Fibroblast of skin of right biceps (primary cell): ENCODE measurements at regions not wholly inside any gene's neighbourhood (a gene's known extent, or its start where the extent isn't known, plus 50 kb on each side); places are given as distances from the start of the nearest gene placed in this dataset.

Experiments used
- DNase-seq: peaks from one replicate; pipeline ENCODE4 v3.0.0-alpha.2; 2013

DNA sequence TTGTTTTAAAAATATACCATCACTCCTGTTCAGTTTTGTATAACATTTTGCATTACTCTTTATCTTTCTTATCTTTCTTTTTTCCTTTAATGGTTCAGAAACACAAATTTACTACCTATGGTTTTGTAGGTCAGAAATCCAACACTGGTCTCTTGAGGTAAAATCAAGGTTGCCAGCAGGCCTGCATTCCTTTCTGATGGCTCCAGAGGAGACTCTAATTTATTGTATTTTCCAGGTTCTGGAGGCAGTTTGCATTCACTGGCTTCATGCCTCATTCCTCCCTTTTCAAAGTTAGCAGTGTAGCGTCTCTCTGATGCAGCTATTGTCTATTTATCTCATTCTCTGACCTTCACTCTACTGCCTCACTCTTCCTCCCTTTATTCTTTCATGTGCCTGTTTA is 767.4 kb downstream of the SLITRK6 start:
- no peak for DNase-seq

GRCh38 chr13:85028035-85028434 is 771.2 kb downstream of the SLITRK6 start:
- no peak for DNase-seq

DNA sequence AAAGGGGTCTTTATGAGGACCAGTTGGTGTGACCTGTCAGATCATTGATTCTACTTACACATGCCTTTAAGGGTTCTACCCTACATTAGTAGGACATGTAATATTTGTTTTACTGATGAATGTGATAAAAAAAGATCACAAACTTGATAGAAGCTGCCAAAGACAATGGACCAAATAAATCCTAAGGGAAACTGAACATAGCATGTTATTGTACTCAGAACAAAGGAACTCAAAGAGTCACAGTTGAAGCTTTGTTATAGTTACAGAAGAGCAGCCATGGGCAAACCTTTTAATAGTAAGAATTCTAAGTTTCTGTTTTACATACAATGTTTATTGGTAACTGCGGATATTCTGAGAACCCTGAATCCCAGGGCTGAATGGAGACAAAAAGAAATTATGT is 780.1 kb downstream of the SLITRK6 start:
- DNase-seq: no peak

- DNase-seq: no peak
Measured at GRCh38 chr13:85013006-85013405, 786.2 kb downstream of the SLITRK6 start.

- no peak for DNase-seq
Measured at GRCh38 chr13:85009447-85009846, 789.8 kb downstream of the SLITRK6 start.

DNA sequence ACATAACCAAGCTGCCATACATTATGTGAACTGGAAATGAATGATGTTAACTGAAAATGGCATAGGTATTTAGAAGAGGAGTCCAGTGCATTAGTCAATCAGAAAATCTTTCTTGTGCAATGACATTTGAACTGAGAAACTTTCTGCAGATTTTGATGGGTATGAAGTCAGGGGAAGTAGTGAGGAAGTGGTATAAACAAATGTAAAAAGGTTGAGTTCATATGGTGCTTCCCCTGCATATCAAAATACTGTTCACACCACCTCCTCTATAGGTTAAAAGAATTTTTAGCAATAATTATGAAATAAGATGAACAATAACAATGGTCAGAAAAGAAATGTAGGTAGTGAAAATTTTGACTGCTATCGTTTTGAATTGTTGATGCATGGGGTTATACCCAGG is 800.0 kb downstream of the SLITRK6 start:
- no peak for DNase-seq

DNA sequence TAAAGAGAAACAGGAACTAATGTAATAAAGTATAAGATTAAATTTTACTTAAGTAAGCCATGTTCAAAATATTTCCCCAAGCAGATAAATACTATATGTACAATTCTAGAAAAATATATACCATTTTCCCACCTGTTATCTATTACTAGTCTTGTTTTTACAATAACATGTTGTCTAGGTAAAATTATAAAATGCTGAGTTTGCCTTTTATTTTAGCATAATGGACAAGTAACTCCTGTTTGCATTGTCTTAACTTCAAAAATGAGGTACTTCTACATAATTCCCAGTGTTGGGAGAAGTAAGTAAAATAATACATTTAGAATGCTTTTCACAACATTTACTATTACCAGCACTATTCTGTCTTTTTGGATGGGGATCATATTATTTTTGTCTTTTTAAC is 800.5 kb downstream of the SLITRK6 start:
- DNase-seq: no peak

- DNase-seq: no peak
Measured at GRCh38 chr13:84997858-84998257, 801.4 kb downstream of the SLITRK6 start.

DNA sequence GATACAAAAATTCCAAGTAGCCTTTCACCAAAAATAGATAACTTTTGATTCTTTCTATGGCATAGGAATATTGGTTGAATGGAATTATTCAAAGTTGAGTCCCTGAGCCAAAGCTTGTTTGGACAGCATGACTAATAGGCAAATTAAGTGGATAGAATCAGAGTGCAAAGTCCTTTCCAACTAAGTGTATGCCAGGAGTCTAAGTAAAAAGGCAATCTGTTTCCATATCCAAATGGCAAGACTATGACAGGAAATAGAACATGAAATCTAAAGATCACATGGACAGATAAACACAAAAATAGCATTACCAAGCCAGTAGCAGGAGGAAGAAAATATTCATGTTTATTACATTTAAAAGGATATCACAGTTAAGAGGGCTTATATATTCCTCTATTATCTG is 804.6 kb downstream of the SLITRK6 start:
- no peak for DNase-seq

DNA sequence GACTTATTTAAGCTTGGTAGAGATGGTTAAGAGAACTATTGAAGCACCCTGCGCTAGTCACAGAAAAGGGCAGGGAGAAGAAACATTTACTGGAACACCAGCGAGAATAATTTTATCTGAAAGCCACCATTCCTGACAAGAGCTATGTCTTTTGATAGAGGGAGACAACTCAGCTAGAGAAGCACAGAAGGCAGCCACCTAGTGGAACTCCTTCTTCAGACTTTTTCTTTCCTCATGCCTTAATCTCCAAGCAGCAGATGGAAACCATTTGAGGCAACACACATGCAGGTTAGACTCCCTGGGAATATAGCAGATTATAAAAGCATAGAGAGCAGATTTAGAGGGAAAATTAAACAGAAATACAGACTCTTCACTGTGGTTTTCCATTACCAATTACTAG is 813.4 kb downstream of the SLITRK6 start:
- DNase-seq: no peak

DNA sequence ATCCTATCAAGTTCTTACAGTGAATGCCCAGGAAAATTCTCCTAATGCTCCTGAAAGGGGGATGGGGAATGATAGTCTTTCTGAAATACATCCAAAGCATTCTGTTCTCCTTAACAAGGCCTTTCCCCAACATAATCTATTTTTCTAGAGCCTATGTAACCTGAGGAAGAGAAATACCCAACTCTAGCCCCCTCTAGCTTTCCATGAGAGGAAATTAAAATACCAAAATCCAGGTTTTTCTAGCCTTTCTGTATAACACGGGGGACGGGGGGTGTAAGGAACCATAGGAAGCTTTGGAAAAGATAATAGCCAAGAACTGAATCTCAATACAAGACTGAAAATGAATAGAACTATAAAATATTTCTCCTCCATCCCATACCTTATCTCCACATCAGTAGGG is 815.9 kb downstream of the SLITRK6 start:
- no peak for DNase-seq

GRCh38 chr13:84980571-84980970 is 818.6 kb downstream of the SLITRK6 start:
- no peak for DNase-seq

- no peak for DNase-seq
Measured at GRCh38 chr13:84978851-84979250, 820.4 kb downstream of the SLITRK6 start.

DNA sequence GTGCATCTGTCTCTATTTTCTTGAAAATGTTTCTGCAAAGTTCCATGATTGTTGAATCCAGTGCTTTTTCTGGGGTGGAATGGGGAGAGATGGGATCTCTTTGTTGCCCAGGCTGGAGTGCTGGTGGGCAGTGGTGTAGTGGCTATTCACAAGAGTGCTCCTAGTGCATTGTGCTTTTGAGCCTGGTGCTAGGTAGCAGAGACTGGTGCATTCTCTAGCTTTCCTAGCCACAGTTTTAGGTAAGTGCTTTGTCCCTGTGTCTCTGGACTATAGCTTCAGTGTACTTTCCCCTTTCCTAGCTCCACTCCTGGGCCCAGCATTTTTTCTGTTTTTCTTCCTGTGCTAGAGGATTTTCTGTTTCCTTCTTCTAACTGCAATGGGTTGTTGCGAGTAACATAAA is 825.6 kb downstream of the SLITRK6 start:
- DNase-seq: no peak

- DNase-seq: no peak
Measured at GRCh38 chr13:84972907-84973306, 826.3 kb downstream of the SLITRK6 start.

GRCh38 chr13:84962849-84963248 is 836.4 kb downstream of the SLITRK6 start:
- DNase-seq: no peak

- no peak for DNase-seq
Measured at GRCh38 chr13:84962141-84962750, 837.0 kb downstream of the SLITRK6 start.

GRCh38 chr13:84961023-84961422 is 838.2 kb downstream of the SLITRK6 start:
- no peak for DNase-seq

- no peak for DNase-seq
Measured at GRCh38 chr13:84959818-84960217, 839.4 kb downstream of the SLITRK6 start.

DNA sequence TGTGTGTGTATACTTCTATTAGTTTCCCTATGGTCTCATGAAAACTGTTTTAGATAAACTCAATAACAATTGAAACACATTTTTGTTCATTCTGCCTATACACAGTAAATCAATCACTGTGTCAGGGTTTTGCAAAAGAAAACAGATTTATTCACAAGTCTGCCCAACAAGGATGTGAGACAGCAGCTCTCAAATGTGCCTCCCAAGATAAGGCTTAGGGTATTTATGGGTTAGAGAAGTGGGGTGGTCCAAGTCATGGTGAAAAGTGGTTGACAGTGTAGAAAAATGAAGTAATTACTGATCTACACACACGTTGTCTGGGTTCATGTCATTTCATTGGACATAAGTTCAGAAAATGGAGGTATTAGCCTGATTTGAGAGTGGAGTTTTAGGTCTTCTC is 844.6 kb downstream of the SLITRK6 start:
- no peak for DNase-seq

DNA sequence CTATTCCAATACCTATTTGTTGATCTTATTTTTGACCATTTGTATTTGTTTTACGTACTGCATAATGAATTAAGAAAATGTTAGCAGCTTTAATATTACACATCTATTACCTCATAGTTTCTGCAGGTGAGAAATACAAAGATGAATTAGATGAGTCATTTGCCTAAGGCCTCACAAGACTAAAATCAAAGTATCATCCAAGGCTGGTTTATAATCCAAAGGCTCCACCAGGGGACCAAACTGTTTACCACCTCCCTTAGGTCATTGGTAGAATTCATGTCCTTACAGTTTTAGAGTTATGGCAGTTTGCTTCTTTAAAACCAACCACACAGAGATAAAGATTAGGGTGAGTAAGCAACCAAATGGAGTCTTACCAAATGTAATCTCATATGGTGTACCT is 848.1 kb downstream of the SLITRK6 start:
- no peak for DNase-seq

GRCh38 chr13:84946192-84946591 is 853.0 kb downstream of the SLITRK6 start:
- DNase-seq: peak; percentile 22

DNA sequence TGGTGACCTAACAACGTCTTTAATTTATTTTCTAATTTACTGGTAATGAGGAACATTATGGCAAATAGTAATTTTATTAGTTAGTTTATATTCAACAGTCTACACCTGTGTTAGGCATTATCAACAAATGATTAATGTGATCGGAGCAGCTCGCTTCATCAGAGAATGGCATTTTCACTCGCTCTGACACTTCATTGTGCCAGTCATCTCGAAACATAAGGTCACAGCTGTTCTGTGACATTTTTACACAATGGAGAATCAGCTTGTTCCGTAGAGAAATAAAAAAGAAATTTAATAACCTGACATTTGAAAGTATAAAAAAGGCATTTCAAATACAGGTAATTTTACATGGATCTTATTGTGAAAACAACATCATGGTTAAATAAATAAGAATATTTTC is 858.4 kb downstream of the SLITRK6 start:
- DNase-seq: no peak

DNA sequence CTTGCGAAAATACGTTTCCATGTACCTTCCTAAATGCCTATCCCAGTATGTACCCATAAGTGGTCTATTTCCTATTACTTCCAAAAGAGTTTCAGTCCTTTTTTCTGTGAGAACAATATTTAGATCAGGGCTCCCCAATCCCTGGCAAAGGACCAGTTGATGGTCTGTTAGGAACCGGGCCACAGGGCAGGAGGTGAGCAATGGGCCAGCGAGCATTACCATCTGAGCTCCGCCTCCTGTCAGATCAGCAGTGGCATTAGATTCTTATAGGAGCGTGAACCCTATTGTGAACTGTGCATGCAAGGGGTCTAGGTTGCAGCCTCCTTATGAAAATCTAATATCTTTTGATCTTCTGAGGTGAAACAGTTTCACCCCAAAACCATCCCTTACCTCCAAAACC is 859.1 kb downstream of the SLITRK6 start:
- no peak for DNase-seq

- no peak for DNase-seq
Measured at GRCh38 chr13:84934911-84935310, 864.3 kb downstream of the SLITRK6 start.

- DNase-seq: no peak
Measured at GRCh38 chr13:84933797-84934196, 865.4 kb downstream of the SLITRK6 start.
